Central memory CD8-positive, alpha-beta T cell (primary cell): ENCODE measurements at regions not wholly inside any gene's neighbourhood (a gene's known extent, or its start where the extent isn't known, plus 50 kb on each side); places are given as distances from the start of the nearest gene placed in this dataset.

Experiments used
- ATAC-seq: fragments of 150-1000 bp; cut with Tn5 transposase; replicated peaks from 2 replicates; pipeline ENCODE4 v1.10.0; 2022; ENCODE audit warnings: mild to moderate bottlenecking, moderate FRiP score, moderate number of reproducible peaks; ENCODE audit not compliant: poor library complexity, severe bottlenecking; ENCODE audit errors: extremely low read depth
- DNase-seq, 2 donors: peaks; one replicate each; pipeline ENCODE4 v3.0.0; 2021; ENCODE audit warnings: low spot score in 2 of 2
- H3K27ac Mint-ChIP-seq: one replicate; pipeline ENCODE4 v1.8.0; 2022; ENCODE audit warnings: low read depth, mild to moderate bottlenecking, moderate library complexity, mixed read lengths
- H3K27me3 Mint-ChIP-seq: one replicate; pipeline ENCODE4 v1.8.0; 2022; ENCODE audit warnings: mixed read lengths
- H3K36me3 Mint-ChIP-seq: one replicate; pipeline ENCODE4 v1.8.0; 2022; ENCODE audit warnings: mild to moderate bottlenecking, moderate library complexity, mixed read lengths; ENCODE audit not compliant: insufficient read depth
- H3K4me1 Mint-ChIP-seq: one replicate; pipeline ENCODE4 v1.8.0; 2022; ENCODE audit warnings: mixed read lengths
- H3K4me3 Mint-ChIP-seq: one replicate; pipeline ENCODE4 v1.8.0; 2022; ENCODE audit warnings: mild to moderate bottlenecking, moderate library complexity, mixed read lengths
- H3K9me3 Mint-ChIP-seq: one replicate; pipeline ENCODE4 v1.8.0; 2022; ENCODE audit warnings: mixed read lengths

DNA sequence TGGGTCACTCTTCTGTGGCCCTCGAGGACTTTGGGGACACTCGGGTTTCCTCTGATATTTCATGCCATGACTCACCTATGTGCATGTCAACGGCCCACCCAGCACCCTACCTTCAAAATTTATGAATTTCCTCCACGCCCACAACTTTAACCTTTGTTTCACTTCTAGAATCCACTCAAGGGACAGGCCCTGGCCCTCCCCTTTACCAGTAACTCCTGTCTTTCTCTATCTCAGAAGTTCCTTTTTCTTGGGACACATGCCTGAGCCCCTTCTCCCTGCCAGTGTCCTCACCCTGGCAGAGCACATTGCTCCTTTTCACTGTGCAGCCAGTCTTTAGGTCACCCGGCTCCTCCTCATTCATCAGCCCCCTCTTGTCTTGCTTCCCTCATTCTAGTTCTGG is 282.5 kb upstream of the KLF6 start:
- Mint-ChIP-seq H3K27me3 (no peaks in the 10 kb centered on the region), H3K4me3 (no peak overlapping the region), H3K9me3 (no peaks in the 10 kb centered on the region), H3K27ac (no peak overlapping the region), H3K4me1 (no peaks in the 10 kb centered on the region), H3K36me3 (no peaks in the 10 kb centered on the region)
- DNase-seq, result no peak
- ATAC-seq, result no peak

DNA sequence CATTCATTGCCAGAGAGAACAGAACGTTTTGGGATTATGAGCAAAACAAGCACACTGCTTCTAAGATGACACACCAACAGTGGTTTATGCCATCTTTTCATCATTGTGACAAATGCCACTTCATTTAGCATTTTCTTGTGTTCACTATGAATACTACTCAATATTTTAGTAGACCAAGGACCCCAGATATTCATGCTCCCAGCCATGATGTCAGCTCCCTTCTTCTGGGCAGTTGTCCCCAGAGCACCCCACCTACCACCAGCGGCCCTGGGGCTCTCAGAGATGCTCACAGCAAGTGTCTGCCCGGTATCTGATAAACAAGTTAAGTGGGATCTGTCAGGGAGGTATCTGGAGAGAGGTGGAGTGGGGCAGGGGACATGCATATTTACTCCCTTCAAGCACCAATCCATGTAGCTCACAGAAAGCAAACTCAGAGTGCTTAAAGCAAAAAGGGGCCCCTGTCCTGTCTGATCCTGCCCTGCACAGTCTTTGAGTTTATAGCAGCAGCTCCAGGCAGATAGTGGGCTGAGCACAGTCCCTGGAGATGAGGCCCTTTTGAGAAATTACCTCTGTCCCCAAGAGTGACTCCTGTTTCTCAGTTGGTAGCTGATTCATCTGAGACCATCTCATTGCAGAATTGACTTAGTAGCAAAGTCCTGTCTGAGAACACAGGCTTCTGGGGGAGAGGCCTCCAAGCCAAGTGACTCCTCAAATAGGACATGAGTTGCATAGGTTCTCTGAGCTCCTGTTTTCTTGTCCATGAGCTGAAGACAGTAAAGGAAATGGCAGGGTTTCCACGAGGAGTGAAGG is 281.8 kb upstream of the KLF6 start:
- DNase-seq (no peak), ATAC-seq (no peak)
- H3K36me3 Mint-ChIP-seq, result no peaks in the 10 kb centered on the region
- H3K4me3 Mint-ChIP-seq, result no peak overlapping the region
- peaks cover under 1% of the 10 kb centered on the region for H3K4me1 Mint-ChIP-seq
- no peaks in the 10 kb centered on the region for H3K9me3 Mint-ChIP-seq
- no peak overlapping the region for H3K27ac Mint-ChIP-seq
- H3K27me3 Mint-ChIP-seq, result no peaks in the 10 kb centered on the region

DNA sequence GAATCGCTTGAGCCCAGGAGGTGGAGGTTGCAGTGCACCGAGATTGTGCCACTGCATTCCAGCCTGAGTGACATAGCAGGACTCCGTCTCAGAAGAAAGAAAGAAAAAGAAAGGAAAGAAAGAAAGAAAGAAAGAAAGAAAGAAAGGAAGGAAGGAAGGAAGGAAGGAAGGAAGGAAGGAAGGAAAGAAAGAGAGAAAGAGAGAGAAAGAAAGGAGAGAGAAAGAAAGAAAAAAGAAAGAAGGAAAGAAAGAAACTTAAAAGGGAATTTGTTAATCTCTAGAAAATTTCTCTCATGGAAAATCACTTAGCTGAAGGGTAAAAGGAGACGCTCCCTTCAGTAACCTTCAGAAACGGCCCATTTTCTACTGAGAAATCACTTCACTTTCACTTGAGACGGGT is 279.5 kb upstream of the KLF6 start:
- Mint-ChIP-seq H3K4me1 (peaks cover 16% of the 10 kb centered on the region), H3K27me3 (no peaks in the 10 kb centered on the region), H3K27ac (no peak overlapping the region), H3K4me3 (no peak overlapping the region), H3K9me3 (no peaks in the 10 kb centered on the region), H3K36me3 (no peaks in the 10 kb centered on the region)
- DNase-seq (no peak), ATAC-seq (no peak)

DNA sequence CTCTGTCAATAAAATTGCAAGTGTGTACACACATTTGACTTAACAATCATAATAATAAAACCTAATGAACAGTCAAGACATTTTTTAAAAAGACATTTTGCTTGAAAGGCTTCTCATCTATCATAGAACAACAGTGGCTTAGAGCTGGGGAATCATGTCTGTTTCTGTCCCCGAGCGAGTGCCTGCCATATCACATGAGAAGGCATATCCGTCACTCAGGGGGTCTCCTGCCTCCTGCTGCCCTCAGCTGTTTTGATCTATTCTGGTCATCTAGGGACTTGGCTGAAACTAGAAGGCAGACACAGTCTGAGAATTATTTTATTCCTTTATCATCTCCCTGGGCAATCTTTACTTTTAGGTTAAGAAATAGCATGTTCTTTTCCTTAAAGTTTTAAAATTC is 278.7 kb upstream of the KLF6 start:
- Mint-ChIP-seq H3K36me3 (no peaks in the 10 kb centered on the region), H3K27ac (no peak overlapping the region), H3K9me3 (no peaks in the 10 kb centered on the region), H3K4me3 (no peak overlapping the region), H3K4me1 (peaks cover 16% of the 10 kb centered on the region), H3K27me3 (no peaks in the 10 kb centered on the region)
- ATAC-seq (no peak), DNase-seq (no peak)

DNA sequence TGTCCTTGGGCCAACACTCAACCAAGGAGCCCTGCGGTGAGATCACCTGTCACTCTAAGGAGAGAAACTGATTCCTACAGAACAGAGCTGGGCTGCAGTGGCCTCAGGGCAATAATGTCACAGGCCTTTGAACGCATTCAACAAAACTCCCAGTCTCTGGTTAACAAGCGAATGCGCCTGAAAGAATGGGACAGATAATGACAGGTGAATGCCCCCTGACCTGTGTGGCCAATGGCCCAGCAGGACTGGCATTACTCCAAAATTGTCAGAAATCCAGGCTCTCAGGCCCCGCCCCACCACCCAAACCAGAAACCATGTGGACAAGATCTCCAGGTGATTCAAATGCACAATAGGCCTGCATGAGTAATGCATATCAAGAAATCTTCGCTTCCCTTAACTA is 277.7 kb upstream of the KLF6 start:
- DNase-seq, result no peak
- Mint-ChIP-seq H3K4me3 (no peak overlapping the region), H3K27me3 (no peaks in the 10 kb centered on the region), H3K27ac (no peak overlapping the region), H3K9me3 (no peaks in the 10 kb centered on the region), H3K36me3 (no peaks in the 10 kb centered on the region), H3K4me1 (peaks cover 16% of the 10 kb centered on the region)
- no peak for ATAC-seq

DNA sequence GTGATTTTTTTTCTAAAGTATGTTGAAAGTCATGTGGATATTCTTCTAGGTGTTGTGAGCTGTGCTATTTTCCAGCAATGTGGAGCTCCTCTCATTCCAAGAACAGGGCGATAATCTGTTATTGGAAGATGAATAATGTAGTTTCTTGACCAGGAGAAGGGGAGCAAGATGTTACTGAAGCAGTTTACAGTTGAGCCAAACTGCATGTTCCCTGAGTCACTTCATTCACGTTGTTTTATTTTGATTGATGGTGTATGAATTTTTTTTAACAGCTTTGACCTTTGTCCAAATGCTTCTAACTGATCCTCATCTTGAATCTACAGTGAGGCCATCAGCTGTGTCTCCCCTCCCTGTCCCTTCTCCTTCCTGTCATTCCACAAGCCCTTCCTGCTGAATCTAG is 277.1 kb upstream of the KLF6 start:
- H3K36me3 Mint-ChIP-seq, result no peaks in the 10 kb centered on the region
- DNase-seq, result no peak
- no peaks in the 10 kb centered on the region for H3K27me3 Mint-ChIP-seq
- no peak overlapping the region for H3K27ac Mint-ChIP-seq
- H3K9me3 Mint-ChIP-seq, result no peaks in the 10 kb centered on the region
- no peak overlapping the region for H3K4me3 Mint-ChIP-seq
- ATAC-seq, result no peak
- H3K4me1 Mint-ChIP-seq, result peaks cover 16% of the 10 kb centered on the region

DNA sequence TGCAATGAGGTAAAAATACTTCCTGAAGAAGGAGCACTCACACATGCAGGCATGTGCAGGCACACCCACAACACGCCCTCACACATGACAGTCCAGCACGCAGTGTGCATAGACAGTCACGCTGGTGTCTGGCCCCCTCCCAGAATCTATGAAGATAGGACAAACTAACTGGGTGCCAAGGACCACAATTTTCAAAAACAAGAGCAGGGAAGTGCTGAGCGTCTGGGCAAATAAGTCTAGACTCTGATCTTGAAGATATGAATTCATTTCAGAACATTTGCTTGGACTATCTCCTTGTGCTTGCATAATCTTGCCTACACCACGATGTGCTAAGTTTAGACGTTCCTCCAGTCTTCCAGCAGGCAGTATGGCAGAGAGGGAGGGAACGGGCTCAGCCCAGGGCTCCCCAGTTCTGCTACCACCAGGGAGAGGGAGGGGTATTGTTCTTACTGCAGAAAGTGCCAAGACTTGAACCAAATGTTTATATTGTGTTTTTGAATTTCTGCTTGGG is 276.5 kb upstream of the KLF6 start:
- Mint-ChIP-seq H3K27ac (no peak overlapping the region), H3K4me3 (no peak overlapping the region), H3K36me3 (no peaks in the 10 kb centered on the region), H3K27me3 (no peaks in the 10 kb centered on the region), H3K4me1 (peaks cover 16% of the 10 kb centered on the region), H3K9me3 (no peaks in the 10 kb centered on the region)
- DNase-seq, result no peak
- ATAC-seq, result no peak

DNA sequence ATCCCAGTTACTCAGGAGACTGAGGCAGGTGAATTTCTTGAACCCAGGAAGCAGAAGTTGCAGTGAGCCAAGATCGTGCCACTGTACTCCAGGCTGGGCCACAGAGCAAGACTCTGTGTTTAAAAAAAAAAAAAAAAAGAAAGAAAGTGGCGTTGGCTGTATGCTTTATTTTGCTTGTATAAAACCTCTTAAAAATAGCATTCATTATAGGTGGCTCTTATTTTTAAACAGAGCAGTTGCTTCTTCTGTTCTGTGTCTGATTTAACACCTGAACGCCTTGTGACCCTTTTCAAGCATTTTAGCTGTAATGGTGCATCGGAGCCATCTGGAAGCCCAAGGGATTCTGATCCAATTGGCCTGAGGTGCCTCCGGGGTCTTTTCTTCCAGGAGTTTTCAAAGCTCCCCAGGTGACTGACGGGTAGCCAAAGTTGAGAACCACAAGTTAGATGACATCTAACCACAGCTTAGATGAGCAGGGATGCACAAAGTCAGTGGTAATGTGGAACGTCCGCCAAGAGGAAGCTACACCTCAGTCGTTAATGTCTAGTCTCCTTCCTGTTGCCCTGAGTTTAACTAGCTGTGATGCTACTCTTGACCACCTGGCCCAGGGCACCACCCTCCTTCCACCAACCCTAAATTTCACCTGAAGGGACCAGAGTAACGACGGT is 274.6 kb upstream of the KLF6 start:
- Mint-ChIP-seq H3K4me1 (peaks cover 16% of the 10 kb centered on the region), H3K9me3 (no peaks in the 10 kb centered on the region), H3K4me3 (no peak overlapping the region), H3K27ac (peak overlapping the region; percentile 74), H3K36me3 (no peaks in the 10 kb centered on the region), H3K27me3 (no peaks in the 10 kb centered on the region)
- DNase-seq (peak in 1 of 2 donors; percentile 23), ATAC-seq (peak; percentile 86)

DNA sequence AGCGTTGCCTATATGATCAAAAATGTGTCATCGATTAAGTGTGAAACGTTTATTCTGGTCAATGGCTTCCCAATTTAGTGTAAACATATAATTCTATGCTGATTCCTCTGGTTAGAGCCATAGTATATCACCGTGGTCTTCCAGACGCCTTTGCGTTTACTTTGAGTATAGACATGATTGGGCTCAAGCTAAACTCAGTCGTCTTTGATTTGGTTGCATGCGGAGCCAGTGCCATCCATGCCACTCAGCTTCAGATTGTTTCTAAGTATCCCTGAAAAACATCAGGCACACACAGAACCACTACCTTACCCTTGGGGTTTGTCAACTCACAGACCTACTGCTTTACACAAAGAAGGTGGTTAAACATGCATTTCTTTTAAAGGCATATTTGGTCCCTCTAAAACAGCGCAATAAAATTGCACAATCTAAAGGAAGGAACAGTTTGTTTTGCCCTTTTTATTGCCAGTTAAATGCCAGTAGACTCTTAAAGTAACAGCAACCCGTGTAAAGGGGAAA is 273.6 kb upstream of the KLF6 start:
- no peaks in the 10 kb centered on the region for H3K9me3 Mint-ChIP-seq
- no peak for ATAC-seq
- no peak overlapping the region for H3K4me3 Mint-ChIP-seq
- no peaks in the 10 kb centered on the region for H3K27me3 Mint-ChIP-seq
- no peaks in the 10 kb centered on the region for H3K36me3 Mint-ChIP-seq
- H3K4me1 Mint-ChIP-seq, result peaks cover 16% of the 10 kb centered on the region
- DNase-seq, result no peak
- no peak overlapping the region for H3K27ac Mint-ChIP-seq

DNA sequence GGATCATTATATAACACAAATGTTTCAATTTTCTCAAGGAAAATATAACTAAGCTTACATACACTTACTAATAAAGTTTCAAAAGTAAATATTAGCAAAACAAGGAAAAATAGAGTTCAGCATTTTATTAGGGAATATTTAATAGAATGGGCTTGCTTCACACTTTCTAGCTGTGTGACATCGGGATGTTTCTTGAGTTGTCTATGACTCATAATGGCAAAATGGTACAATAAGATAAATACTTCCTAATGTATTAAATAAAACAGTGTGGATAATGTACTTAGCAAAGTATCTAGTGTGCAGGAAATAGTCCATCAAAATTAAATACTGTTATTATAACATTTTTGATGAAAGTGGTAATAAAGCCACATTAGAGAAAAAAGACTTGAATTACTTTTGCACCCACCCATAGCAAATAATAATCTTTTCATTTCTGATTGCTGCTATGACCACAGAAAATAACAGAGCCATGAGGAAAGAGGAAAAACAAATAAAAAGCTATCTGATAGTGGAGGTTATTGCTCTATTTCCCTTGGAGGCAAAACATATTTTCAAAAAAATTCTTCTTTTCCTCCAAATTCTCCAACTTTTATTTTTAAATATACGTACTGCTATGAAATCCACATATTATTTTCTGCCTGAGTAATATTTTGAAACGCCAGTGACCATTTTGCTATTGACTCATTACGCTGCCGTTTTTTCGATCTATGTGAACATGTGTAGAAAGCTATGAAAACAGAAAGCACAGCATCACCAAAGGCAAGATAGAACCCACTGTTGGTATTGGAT is 272.9 kb upstream of the KLF6 start:
- H3K4me3 Mint-ChIP-seq, result no peak overlapping the region
- H3K27me3 Mint-ChIP-seq, result no peaks in the 10 kb centered on the region

DNA sequence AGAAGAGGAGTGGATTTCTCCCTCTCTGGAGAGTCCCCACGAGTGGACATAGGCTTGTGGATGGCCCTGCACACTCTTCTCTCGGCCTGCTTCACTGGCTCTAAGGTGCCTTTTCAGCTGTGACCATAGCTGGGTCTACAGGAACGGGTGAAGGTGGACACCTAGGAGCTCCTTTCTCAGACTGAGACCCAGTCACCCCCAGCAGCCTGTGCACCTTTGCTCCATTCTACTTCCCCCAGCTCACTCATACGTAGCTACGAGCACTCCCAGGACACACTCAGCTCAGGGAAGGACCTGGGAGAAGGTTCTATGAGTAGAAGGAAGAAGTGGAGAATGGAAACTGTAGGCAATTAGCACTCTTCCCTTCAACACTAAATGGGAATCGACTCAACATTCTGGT is 272.0 kb upstream of the KLF6 start:
- H3K4me1 Mint-ChIP-seq, result peaks cover 16% of the 10 kb centered on the region
- no peaks in the 10 kb centered on the region for H3K9me3 Mint-ChIP-seq
- DNase-seq (no peak), ATAC-seq (no peak)
- no peak overlapping the region for H3K4me3 Mint-ChIP-seq
- no peaks in the 10 kb centered on the region for H3K36me3 Mint-ChIP-seq
- no peak overlapping the region for H3K27ac Mint-ChIP-seq
- H3K27me3 Mint-ChIP-seq, result no peaks in the 10 kb centered on the region

More for the DNA sequence above, 272.9 kb upstream of the KLF6 start:
- Mint-ChIP-seq H3K4me1 (peaks cover 16% of the 10 kb centered on the region), H3K27ac (no peak overlapping the region), H3K36me3 (no peaks in the 10 kb centered on the region), H3K9me3 (no peaks in the 10 kb centered on the region)
- no peak for ATAC-seq
- DNase-seq, result no peak

DNA sequence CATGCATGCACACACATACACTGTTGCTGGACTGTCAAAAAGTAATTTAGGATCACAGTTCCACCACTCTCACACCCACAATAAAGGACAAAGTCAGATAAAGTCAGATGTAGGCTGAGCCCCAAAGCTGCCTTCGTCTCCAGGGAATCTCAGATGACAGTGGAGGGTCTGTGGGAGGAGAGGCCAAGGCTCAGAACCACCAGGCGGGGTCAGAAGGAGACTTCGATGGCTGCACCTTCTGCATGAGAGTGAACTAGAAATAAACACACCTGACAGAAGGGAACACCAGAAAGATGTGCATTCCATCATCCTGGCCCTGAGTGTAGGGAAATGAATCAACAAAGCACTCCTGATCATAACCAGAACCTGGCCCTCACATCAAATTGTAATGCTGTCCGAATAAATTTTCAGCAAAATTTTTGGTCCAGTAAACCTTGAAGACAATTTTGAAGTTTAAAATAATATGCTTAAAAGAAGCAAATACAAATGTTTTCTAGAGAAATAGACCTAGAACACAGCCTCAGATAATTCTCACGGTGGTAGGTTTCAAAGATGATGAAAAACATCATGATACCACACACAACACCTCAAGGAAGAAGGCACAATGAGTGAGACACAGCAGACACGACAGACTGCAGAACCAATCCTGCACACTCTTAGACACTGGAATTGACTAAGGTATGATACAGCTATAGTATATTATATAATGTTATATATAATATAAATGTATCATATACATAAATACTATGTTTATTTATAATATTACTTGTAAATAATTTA is 269.8 kb upstream of the KLF6 start:
- no peaks in the 10 kb centered on the region for H3K9me3 Mint-ChIP-seq
- DNase-seq (no peak), ATAC-seq (no peak)
- H3K4me1 Mint-ChIP-seq, result peaks cover 4% of the 10 kb centered on the region
- H3K36me3 Mint-ChIP-seq, result no peaks in the 10 kb centered on the region
- H3K4me3 Mint-ChIP-seq, result no peak overlapping the region
- no peaks in the 10 kb centered on the region for H3K27me3 Mint-ChIP-seq
- no peak overlapping the region for H3K27ac Mint-ChIP-seq
